ENCODE measurements at regions not wholly inside any gene's neighbourhood (a gene's known extent, or its start where the extent isn't known, plus 50 kb on each side); places are given as distances from the start of the nearest gene placed in this dataset.

GRCh38 chr11:134487696-134488095 is 75.7 kb upstream of the B3GAT1 start (continued):
- TF ChIP-seq POU6F1 (CRISPR knock-in tag; IDR thresholded peaks at IDR 0.05; ENCODE audit: borderline replicate concordance, low read depth) (no peak), TSHZ2 (CRISPR knock-in tag; IDR thresholded peaks at IDR 0.05) (no peak)

GRCh38 chr11:134486704-134487103 is 74.7 kb upstream of the B3GAT1 start:
- TF ChIP-seq ESRRG (CRISPR knock-in tag; IDR thresholded peaks at IDR 0.05) = no peak
- TF ChIP-seq ARNTL (CRISPR knock-in tag; IDR thresholded peaks at IDR 0.05; ENCODE audit: borderline replicate concordance, low read depth) = no peak
- no peak for TF ChIP-seq ZNF565 (CRISPR knock-in tag; conservative IDR thresholded peaks at IDR 0.05; ENCODE audit: low read depth)
- no peak for ATAC-seq

- no peak for ATAC-seq
- no peak for TF ChIP-seq SNAI2 (CRISPR knock-in tag; IDR thresholded peaks at IDR 0.05)
- TF ChIP-seq ZFP30 (CRISPR knock-in tag; IDR thresholded peaks at IDR 0.05) = no peak
- TF ChIP-seq ZNF8 (CRISPR knock-in tag; IDR thresholded peaks at IDR 0.05) = no peak
- TF ChIP-seq ESRRG (CRISPR knock-in tag; IDR thresholded peaks at IDR 0.05) = no peak
- TF ChIP-seq RARB (CRISPR knock-in tag; IDR thresholded peaks at IDR 0.05) = no peak
- TF ChIP-seq OSR1 (CRISPR knock-in tag; IDR thresholded peaks at IDR 0.05) = no peak
- TF ChIP-seq ZNF70 (CRISPR knock-in tag; IDR thresholded peaks at IDR 0.05) = no peak
- no peak for TF ChIP-seq POU6F1 (CRISPR knock-in tag; IDR thresholded peaks at IDR 0.05; ENCODE audit: borderline replicate concordance, low read depth)
- no peak for TF ChIP-seq CSRNP3 (CRISPR knock-in tag; IDR thresholded peaks at IDR 0.05)
- no peak for TF ChIP-seq TSHZ2 (CRISPR knock-in tag; IDR thresholded peaks at IDR 0.05)
- no peak for TF ChIP-seq ZNF565 (CRISPR knock-in tag; conservative IDR thresholded peaks at IDR 0.05; ENCODE audit: low read depth)
- TF ChIP-seq ARNTL (CRISPR knock-in tag; IDR thresholded peaks at IDR 0.05; ENCODE audit: borderline replicate concordance, low read depth) = no peak
- no peak for TF ChIP-seq ZFP3 (CRISPR knock-in tag; IDR thresholded peaks at IDR 0.05)
- TF ChIP-seq GLIS3 (CRISPR knock-in tag; IDR thresholded peaks at IDR 0.05) = no peak
- TF ChIP-seq TOX (CRISPR knock-in tag; IDR thresholded peaks at IDR 0.05; ENCODE audit: borderline replicate concordance) = no peak
These were observed 74.1 kb upstream of the B3GAT1 start for GRCh38 chr11:134486106-134486505.

- no peak for ATAC-seq
- TF ChIP-seq TCF4 (CRISPR knock-in tag; IDR thresholded peaks at IDR 0.05; ENCODE audit: borderline replicate concordance) = no peak
- no peak for TF ChIP-seq CSDC2 (CRISPR knock-in tag; IDR thresholded peaks at IDR 0.05)
- no peak for TF ChIP-seq GLIS3 (CRISPR knock-in tag; IDR thresholded peaks at IDR 0.05)
- no peak for TF ChIP-seq ZNF70 (CRISPR knock-in tag; IDR thresholded peaks at IDR 0.05)
- TF ChIP-seq POU6F1 (CRISPR knock-in tag; IDR thresholded peaks at IDR 0.05; ENCODE audit: borderline replicate concordance, low read depth) = no peak
- TF ChIP-seq CSRNP3 (CRISPR knock-in tag; IDR thresholded peaks at IDR 0.05) = no peak
- TF ChIP-seq PPARA (CRISPR knock-in tag; IDR thresholded peaks at IDR 0.05; ENCODE audit: borderline replicate concordance) = no peak
- TF ChIP-seq ZNF565 (CRISPR knock-in tag; conservative IDR thresholded peaks at IDR 0.05; ENCODE audit: low read depth) = no peak
- no peak for TF ChIP-seq PATZ1 (CRISPR knock-in tag; IDR thresholded peaks at IDR 0.05; ENCODE audit: borderline replicate concordance)
- no peak for TF ChIP-seq ISL1 (CRISPR knock-in tag; IDR thresholded peaks at IDR 0.05)
- TF ChIP-seq TOX (CRISPR knock-in tag; IDR thresholded peaks at IDR 0.05; ENCODE audit: borderline replicate concordance) = no peak
These were observed 73.3 kb upstream of the B3GAT1 start for GRCh38 chr11:134485316-134485715.
